CD4-positive, alpha-beta memory T cell (primary cell): ENCODE measurements at regions not wholly inside any gene's neighbourhood (a gene's known extent, or its start where the extent isn't known, plus 50 kb on each side); places are given as distances from the start of the nearest gene placed in this dataset.
"Not testable (repeated sequence)": the region's sequence is repeated elsewhere in the genome, so short reads cannot be mapped to it uniquely, and the experiment has no call there.

Source experiments
- CTCF ChIA-PET: fragments of 350-600 bp; sonication (Branson Sonifier 250); formaldehyde crosslinking; loops from one replicate; lab custom pipeline; 2021; ENCODE audit warnings: inconsistent platforms; ENCODE audit not compliant: partially characterized antibody; lab: Charles Lee
- POLR2A ChIA-PET: fragments of 350-600 bp; sonication (Branson Sonifier 250); formaldehyde crosslinking; loops from one replicate; lab custom pipeline; 2021; ENCODE audit not compliant: partially characterized antibody; lab: Charles Lee
- DNase-seq, 5 donors: peaks; one replicate each; pipeline versions ENCODE4 v3.0.0 to v3.0.0-alpha.2; 2020 to 2022; ENCODE audit warnings: mixed read lengths in 1 of 5
- H3K27ac ChIP-seq: one replicate; pipeline ENCODE4 v1.7.0; 2013; ENCODE audit warnings: low read depth, low read length
- H3K27me3 ChIP-seq: 2 replicates; pipeline ENCODE4 v1.7.0; 2013; ENCODE audit warnings: mild to moderate bottlenecking, low read length, moderate library complexity; ENCODE audit not compliant: insufficient read depth
- H3K36me3 ChIP-seq: 2 replicates; pipeline ENCODE4 v1.7.0; 2013; ENCODE audit warnings: mild to moderate bottlenecking, low read length, moderate library complexity; ENCODE audit not compliant: insufficient read depth
- H3K4me1 ChIP-seq: 2 replicates; pipeline ENCODE4 v1.7.0; 2013; ENCODE audit warnings: mild to moderate bottlenecking, low read length, moderate library complexity; ENCODE audit not compliant: insufficient read depth
- H3K4me3 ChIP-seq, 2 donors: one replicate each; pipeline ENCODE4 v1.7.0; 2013; ENCODE audit warnings: low read length in 2 of 2, mild to moderate bottlenecking in 1 of 2
- H3K9me3 ChIP-seq, 2 donors: one replicate each; pipeline ENCODE4 v1.7.0; 2013; ENCODE audit warnings: low read length in 2 of 2, control low read depth in 1 of 2; ENCODE audit not compliant: control insufficient read depth in 1 of 2
- H3K27ac Mint-ChIP-seq, 7 donors: one replicate each; pipeline ENCODE4 v1.8.0; 2020 to 2021; ENCODE audit warnings: mixed read lengths in 7 of 7, mild to moderate bottlenecking in 6 of 7, inconsistent platforms in 3 of 7, moderate library complexity in 3 of 7
- H3K27me3 Mint-ChIP-seq, 2 donors: one replicate each; pipeline ENCODE4 v1.8.0; 2020 to 2021; ENCODE audit warnings: mixed read lengths in 2 of 2
- H3K36me3 Mint-ChIP-seq, 2 donors: one replicate each; pipeline ENCODE4 v1.8.0; 2020 to 2021; ENCODE audit warnings: mixed read lengths in 2 of 2, inconsistent platforms in 1 of 2, mild to moderate bottlenecking in 1 of 2
- H3K4me1 Mint-ChIP-seq, 4 donors: one replicate each; pipeline ENCODE4 v1.8.0; 2020 to 2021; ENCODE audit warnings: mixed read lengths in 4 of 4, mild to moderate bottlenecking in 1 of 4
- H3K4me3 Mint-ChIP-seq, 8 donors: one replicate each; pipeline ENCODE4 v1.8.0; 2020 to 2021; ENCODE audit warnings: mixed read lengths in 8 of 8, mild to moderate bottlenecking in 7 of 8, moderate library complexity in 6 of 8, inconsistent platforms in 3 of 8
- H3K9me3 Mint-ChIP-seq, 8 donors: one replicate each; pipeline ENCODE4 v1.8.0; 2020 to 2021; ENCODE audit warnings: mixed read lengths in 8 of 8, mild to moderate bottlenecking in 5 of 8, inconsistent platforms in 3 of 8, moderate library complexity in 1 of 8
- intact Hi-C: fragments of 100-400 bp; cut with micrococcal nuclease; formaldehyde crosslinking; loops from one replicate; pipeline ENCODE4 v1.15.1; 2023

- H3K27ac ChIP-seq = no peak overlapping the region
- no peak overlapping the region for H3K4me3 Mint-ChIP-seq
- ChIA-PET POLR2A (no interaction called here), CTCF (no interaction called here)
- H3K36me3 ChIP-seq = no peaks in the 10 kb centered on the region
- H3K4me3 ChIP-seq = no peak overlapping the region
- H3K27ac Mint-ChIP-seq = no peak overlapping the region
- H3K27me3 ChIP-seq = no peaks in the 10 kb centered on the region
- H3K9me3 ChIP-seq = no peaks in the 10 kb centered on the region
- no peaks in the 10 kb centered on the region for H3K4me1 ChIP-seq
- H3K4me1 Mint-ChIP-seq = no peaks in the 10 kb centered on the region
- H3K36me3 Mint-ChIP-seq = no peaks in the 10 kb centered on the region
- intact Hi-C loops = no loop called here
- peaks cover 0 to under 1% of the 10 kb centered on the region in 2 donors for H3K27me3 Mint-ChIP-seq
- peaks cover 0 to 6% (median 0%) of the 10 kb centered on the region in 8 donors for H3K9me3 Mint-ChIP-seq
- DNase-seq = no peak
These were observed 111.3 kb downstream of the SLC17A6 start for GRCh38 chr11:22449441-22449840.

GRCh38 chr11:22444076-22444475, 105.9 kb downstream of the SLC17A6 start:
- ChIA-PET CTCF (no interaction called here), POLR2A (no interaction called here)
- DNase-seq = no peak
- H3K4me1 Mint-ChIP-seq = no peaks in the 10 kb centered on the region
- Histone ChIP-seq H3K9me3 (no peaks in the 10 kb centered on the region), H3K27me3 (no peaks in the 10 kb centered on the region), H3K4me3 (no peak overlapping the region), H3K27ac (no peak overlapping the region), H3K36me3 (no peaks in the 10 kb centered on the region), H3K4me1 (no peaks in the 10 kb centered on the region)
- peaks cover 0 to 2% of the 10 kb centered on the region in 2 donors for H3K27me3 Mint-ChIP-seq
- H3K27ac Mint-ChIP-seq = peak overlapping the region in 1 of 7 donors; percentile 16
- intact Hi-C loops = no loop called here
- H3K9me3 Mint-ChIP-seq = peaks cover 0 to 6% (median 0%) of the 10 kb centered on the region in 8 donors
- no peak overlapping the region for H3K4me3 Mint-ChIP-seq
- H3K36me3 Mint-ChIP-seq = no peaks in the 10 kb centered on the region

DNA sequence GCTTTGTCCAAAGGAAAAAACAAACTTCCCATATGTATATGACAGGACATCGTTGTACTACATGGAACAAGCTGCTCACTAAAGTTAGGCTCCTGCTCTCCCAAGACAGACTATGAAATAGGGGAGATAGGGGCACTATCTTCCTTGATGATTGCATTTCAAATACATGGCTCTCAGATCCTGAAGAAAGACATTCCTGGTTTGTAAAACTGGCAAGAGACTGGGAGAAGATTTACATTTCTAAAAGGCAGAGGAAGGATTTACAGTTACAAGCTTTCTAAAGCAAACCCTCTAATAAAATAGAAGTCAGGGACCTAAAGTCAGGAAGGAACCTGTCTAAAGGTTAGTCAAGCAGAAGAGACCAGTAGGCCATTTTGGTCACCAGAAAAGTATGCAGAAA, 103.7 kb downstream of the SLC17A6 start:
- Histone ChIP-seq H3K27ac (no peak overlapping the region), H3K27me3 (no peaks in the 10 kb centered on the region), H3K4me1 (no peaks in the 10 kb centered on the region), H3K36me3 (no peaks in the 10 kb centered on the region), H3K9me3 (no peaks in the 10 kb centered on the region), H3K4me3 (no peak overlapping the region)
- Mint-ChIP-seq H3K4me3 (no peak overlapping the region), H3K36me3 (no peaks in the 10 kb centered on the region), H3K27me3 (peaks cover 0 to 2% of the 10 kb centered on the region in 2 donors), H3K4me1 (no peaks in the 10 kb centered on the region), H3K27ac (no peak overlapping the region), H3K9me3 (no peaks in the 10 kb centered on the region)
- DNase-seq = no peak
- POLR2A ChIA-PET = no interaction called here
- CTCF ChIA-PET = no interaction called here
- intact Hi-C loops = no loop called here

GRCh38 chr11:22435582-22435981, 97.4 kb downstream of the SLC17A6 start:
- H3K4me3 ChIP-seq, H3K27me3 ChIP-seq, H3K27ac ChIP-seq, POLR2A ChIA-PET, H3K9me3 ChIP-seq, CTCF ChIA-PET, H3K36me3 Mint-ChIP-seq, H3K4me3 Mint-ChIP-seq, intact Hi-C loops, H3K36me3 ChIP-seq, H3K4me1 ChIP-seq, H3K9me3 Mint-ChIP-seq, H3K27ac Mint-ChIP-seq, DNase-seq: not testable (repeated sequence)
- peaks cover 3 to 13% (median 6%) of the 10 kb centered on the region in 4 donors for H3K4me1 Mint-ChIP-seq
- H3K27me3 Mint-ChIP-seq = peaks cover 12 to 19% of the 10 kb centered on the region in 2 donors

GRCh38 chr11:22433517-22433916, 95.3 kb downstream of the SLC17A6 start:
- DNase-seq = no peak
- POLR2A ChIA-PET = no interaction called here
- H3K9me3 ChIP-seq = no peaks in the 10 kb centered on the region
- no peak overlapping the region for H3K4me3 ChIP-seq
- H3K27ac ChIP-seq = no peak overlapping the region
- H3K4me3 Mint-ChIP-seq = no peak overlapping the region
- no peaks in the 10 kb centered on the region for H3K36me3 ChIP-seq
- peaks cover 15 to 19% of the 10 kb centered on the region in 2 donors for H3K27me3 Mint-ChIP-seq
- CTCF ChIA-PET = no interaction called here
- H3K27ac Mint-ChIP-seq = no peak overlapping the region
- no peaks in the 10 kb centered on the region for H3K4me1 ChIP-seq
- peaks cover 0 to 6% (median 1%) of the 10 kb centered on the region in 8 donors for H3K9me3 Mint-ChIP-seq
- intact Hi-C loops = no loop called here
- peaks cover 3 to 13% (median 6%) of the 10 kb centered on the region in 4 donors for H3K4me1 Mint-ChIP-seq
- H3K27me3 ChIP-seq = peaks cover 3% of the 10 kb centered on the region
- no peaks in the 10 kb centered on the region for H3K36me3 Mint-ChIP-seq

GRCh38 chr11:22433094-22433455, 94.9 kb downstream of the SLC17A6 start:
- intact Hi-C loops = no loop called here

GRCh38 chr11:22432291-22433093, 94.3 kb downstream of the SLC17A6 start:
- no peaks in the 10 kb centered on the region for H3K9me3 ChIP-seq
- no peak for DNase-seq
- H3K4me1 ChIP-seq = no peaks in the 10 kb centered on the region
- H3K27me3 Mint-ChIP-seq = peaks cover 15 to 19% of the 10 kb centered on the region in 2 donors
- intact Hi-C loops = no loop called here
- peaks cover 3% of the 10 kb centered on the region for H3K27me3 ChIP-seq
- no peaks in the 10 kb centered on the region for H3K36me3 Mint-ChIP-seq
- POLR2A ChIA-PET = no interaction called here
- peaks cover 3 to 13% (median 6%) of the 10 kb centered on the region in 4 donors for H3K4me1 Mint-ChIP-seq
- peaks cover 0 to 15% (median 3%) of the 10 kb centered on the region in 8 donors for H3K9me3 Mint-ChIP-seq
- peak overlapping the region in 4 of 8 donors; percentile 20 to 71 (median 60) for H3K4me3 Mint-ChIP-seq
- CTCF ChIA-PET = no interaction called here
- no peak overlapping the region for H3K27ac Mint-ChIP-seq
- H3K36me3 ChIP-seq = no peaks in the 10 kb centered on the region
- no peak overlapping the region for H3K4me3 ChIP-seq
- H3K27ac ChIP-seq = no peak overlapping the region

More at GRCh38 chr11:22433094-22433455, 94.9 kb downstream of the SLC17A6 start:
- no peaks in the 10 kb centered on the region for H3K4me1 ChIP-seq
- peaks cover 3% of the 10 kb centered on the region for H3K27me3 ChIP-seq
- no peaks in the 10 kb centered on the region for H3K36me3 Mint-ChIP-seq
- H3K36me3 ChIP-seq = no peaks in the 10 kb centered on the region
- peaks cover 15 to 19% of the 10 kb centered on the region in 2 donors for H3K27me3 Mint-ChIP-seq
- H3K4me3 Mint-ChIP-seq = peak overlapping the region in 3 of 8 donors; percentile 20 to 71 (median 61)
- peaks cover 0 to 11% (median 2%) of the 10 kb centered on the region in 8 donors for H3K9me3 Mint-ChIP-seq
- ChIA-PET CTCF (no interaction called here), POLR2A (no interaction called here)
- H3K4me3 ChIP-seq = no peak overlapping the region
- no peaks in the 10 kb centered on the region for H3K9me3 ChIP-seq
- H3K27ac Mint-ChIP-seq = no peak overlapping the region
- no peak for DNase-seq
- peaks cover 3 to 13% (median 6%) of the 10 kb centered on the region in 4 donors for H3K4me1 Mint-ChIP-seq
- H3K27ac ChIP-seq = no peak overlapping the region
